Left colon (tissue), 2 donors: ENCODE measurements at regions not wholly inside any gene's neighbourhood (a gene's known extent, or its start where the extent isn't known, plus 50 kb on each side); places are given as distances from the start of the nearest gene placed in this dataset.

ENCODE experiments used
- ATAC-seq: fragments of 200-7000 bp; cut with Tn5 transposase; one replicate; pipeline ENCODE4 v1.9.1; 2020; ENCODE audit warnings: mild to moderate bottlenecking, moderate library complexity
- DNase-seq, 2 donors: peaks; one replicate each; pipeline ENCODE4 v3.0.0-alpha.2; 2020
- intact Hi-C, 2 donors: fragments of 100-400 bp; cut with DNase I in 1 of 2; cut with micrococcal nuclease in 1 of 2; formaldehyde crosslinking; loops; one replicate each; pipeline versions ENCODE4 v1.11.2 to v1.14.0; 2022; cut with DNase I, micrococcal nuclease
- donor health status: DM: no; HTN: no; CAD: no.
- donor health status: DM: yes; HTN: yes; CAD: no.

DNA sequence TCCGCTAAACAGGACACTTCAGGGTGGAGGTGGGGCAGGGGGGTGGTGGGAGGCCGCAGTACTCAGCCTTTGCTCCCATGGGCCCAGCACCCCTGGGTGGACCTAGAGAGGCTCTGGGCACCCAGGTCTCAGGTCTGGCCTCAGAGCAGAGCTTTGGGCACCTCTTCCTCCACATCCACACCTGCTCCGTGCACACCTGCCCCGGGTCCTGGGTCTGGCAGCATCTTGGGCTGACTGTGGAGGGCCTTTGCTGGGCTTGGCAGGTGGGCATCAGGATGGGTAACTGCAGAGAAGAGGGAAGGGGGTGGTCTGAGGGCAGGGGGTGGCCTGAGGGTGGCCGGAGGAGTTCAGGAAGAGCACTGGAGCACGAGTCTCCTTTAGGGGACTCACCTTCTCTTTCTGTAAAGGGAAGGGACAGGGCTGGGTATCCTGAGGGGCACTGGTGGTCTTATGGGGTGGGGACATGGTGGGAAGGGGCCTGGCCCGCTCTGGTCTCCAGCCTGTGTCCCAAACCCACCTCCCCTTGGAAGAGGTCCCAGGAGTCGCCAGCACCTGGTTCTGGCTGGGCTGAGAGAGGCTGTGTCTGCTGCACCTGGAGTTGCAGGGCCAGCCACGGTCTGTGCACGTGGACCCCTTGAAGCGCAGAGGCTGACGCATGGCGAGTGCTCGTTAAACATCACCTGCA, 106.7 kb upstream of the IER5L start:
- ATAC-seq (no peak), DNase-seq (no peak)
- intact Hi-C loops: no loop called here

- ATAC-seq (no peak), DNase-seq (no peak)
- intact Hi-C loops: no loop called here
Observed at GRCh38 chr9:129283705-129284606, 105.9 kb upstream of the IER5L start.

GRCh38 chr9:129283291-129283691, 105.2 kb upstream of the IER5L start:
- peak in 1 of 2 donors; percentile 15 for DNase-seq
- no peak for ATAC-seq
- intact Hi-C loops: no loop called here

- ATAC-seq (no peak), DNase-seq (peak in 1 of 2 donors; percentile 23)
- intact Hi-C loops: no loop called here
Observed at GRCh38 chr9:129282731-129283211, 104.7 kb upstream of the IER5L start.

DNA sequence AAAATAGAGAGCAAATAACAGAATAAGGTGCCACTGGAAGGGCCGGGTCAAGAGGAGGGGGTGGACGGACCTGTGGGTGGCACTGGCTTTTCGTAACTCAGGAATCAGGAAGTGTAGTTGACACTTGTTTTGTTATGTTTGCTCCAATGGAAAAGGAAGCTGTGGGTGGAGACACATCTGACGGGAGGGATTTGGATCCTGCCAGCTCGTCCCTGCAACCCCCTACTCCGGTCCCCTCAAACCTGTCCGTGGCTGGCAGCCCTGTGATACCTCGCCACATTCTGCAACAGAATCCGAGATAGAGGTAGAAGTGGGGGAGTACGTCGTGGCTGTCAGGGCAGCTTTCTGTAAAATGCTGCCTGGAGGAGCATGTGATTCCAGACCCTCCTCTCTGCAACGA, 104.2 kb upstream of the IER5L start:
- ATAC-seq (no peak), DNase-seq (peak in 1 of 2 donors; percentile 23)
- intact Hi-C loops: no loop called here

DNA sequence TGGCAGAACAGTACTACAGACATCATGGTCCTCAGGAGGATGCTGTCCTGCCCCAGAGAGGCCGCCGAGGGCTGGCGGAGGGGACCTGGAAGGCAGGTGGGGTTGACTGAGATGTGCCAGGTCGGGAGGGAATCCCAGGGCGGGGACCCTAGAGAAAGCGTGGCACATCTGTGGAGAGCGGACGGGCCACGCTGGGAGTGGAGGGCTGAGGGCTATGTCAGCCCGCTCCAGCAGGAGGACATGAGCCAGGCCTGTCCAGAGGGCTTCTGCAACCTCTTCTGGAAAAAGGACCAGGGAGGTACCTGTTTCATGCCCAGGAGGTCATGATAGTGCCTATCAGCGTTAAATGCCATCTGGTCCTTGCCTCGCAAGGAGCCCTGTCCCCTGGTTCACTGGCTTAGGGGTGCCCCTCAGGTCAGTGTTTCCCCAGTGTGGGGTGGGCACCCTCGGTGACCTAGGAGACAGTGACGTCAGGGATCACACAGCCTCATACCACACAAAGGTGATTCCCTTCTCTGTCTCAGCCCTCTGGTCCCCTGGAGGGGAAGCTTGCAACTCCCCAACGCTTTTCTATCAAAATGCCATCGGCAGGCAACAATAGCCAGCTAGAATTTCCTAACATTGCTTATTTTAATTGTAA, 103.6 kb upstream of the IER5L start:
- ATAC-seq (no peak), DNase-seq (peak in 1 of 2 donors; percentile 14)
- intact Hi-C loops: no loop called here

DNA sequence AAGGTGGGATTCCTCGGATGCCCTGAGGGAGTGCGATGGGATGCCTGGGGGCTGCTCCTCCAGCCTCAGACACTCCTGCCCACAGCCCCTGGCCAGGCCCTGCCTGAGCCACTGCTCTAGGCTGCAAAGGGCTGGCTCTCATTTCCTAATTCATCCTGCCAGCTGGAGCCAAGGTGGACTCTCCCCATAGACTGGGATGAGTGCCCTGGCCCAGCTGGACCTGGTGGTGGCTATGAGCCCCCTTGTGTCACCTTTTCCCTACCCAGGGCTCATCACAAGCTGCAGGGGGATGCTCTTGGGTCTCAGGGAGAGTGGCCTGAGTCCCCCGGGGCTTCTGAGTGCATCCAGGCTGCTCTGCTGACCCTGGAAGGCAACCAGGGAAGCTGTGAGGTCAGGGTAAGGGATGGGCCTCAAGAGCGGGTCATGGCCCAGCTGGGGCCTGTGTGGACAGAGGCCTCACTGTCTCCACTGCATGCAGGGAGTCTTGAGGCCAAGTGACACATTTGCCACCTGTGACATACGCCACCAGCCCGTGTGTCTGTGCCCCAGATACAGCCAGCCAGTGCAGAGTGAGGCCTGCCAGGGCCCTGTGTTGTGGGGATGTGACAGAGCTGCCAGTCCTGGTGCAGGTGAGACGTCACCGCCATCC, 102.7 kb upstream of the IER5L start:
- intact Hi-C loops: no loop called here
- DNase-seq (peak in 1 of 2 donors; percentile 11), ATAC-seq (no peak)

DNA sequence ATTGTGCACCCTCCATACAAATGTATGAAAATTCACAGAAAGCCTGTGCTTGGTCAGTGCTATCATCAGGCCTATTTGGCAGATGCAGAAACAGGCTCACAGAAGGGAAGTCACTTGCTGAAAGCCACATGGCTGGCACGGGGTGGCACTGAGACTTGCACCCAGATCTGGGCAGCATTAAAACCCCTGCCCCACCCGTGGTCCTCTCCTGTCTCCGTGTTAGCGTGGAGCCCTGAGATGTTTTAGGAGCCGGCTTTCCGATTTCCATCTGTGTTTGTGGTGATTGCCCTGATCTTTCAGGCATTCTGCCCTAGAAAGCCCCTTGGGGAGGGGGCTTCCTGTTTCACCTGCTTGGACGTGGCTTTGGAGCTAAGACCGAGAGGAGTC, 102.2 kb upstream of the IER5L start:
- DNase-seq: peak in 1 of 2 donors; percentile 11
- intact Hi-C loops: no loop called here
- ATAC-seq: no peak

GRCh38 chr9:129278391-129279237, 100.6 kb upstream of the IER5L start:
- DNase-seq (peak; percentile 37 to 57), ATAC-seq (peak; percentile 94)
- intact Hi-C loops: no loop called here

DNA sequence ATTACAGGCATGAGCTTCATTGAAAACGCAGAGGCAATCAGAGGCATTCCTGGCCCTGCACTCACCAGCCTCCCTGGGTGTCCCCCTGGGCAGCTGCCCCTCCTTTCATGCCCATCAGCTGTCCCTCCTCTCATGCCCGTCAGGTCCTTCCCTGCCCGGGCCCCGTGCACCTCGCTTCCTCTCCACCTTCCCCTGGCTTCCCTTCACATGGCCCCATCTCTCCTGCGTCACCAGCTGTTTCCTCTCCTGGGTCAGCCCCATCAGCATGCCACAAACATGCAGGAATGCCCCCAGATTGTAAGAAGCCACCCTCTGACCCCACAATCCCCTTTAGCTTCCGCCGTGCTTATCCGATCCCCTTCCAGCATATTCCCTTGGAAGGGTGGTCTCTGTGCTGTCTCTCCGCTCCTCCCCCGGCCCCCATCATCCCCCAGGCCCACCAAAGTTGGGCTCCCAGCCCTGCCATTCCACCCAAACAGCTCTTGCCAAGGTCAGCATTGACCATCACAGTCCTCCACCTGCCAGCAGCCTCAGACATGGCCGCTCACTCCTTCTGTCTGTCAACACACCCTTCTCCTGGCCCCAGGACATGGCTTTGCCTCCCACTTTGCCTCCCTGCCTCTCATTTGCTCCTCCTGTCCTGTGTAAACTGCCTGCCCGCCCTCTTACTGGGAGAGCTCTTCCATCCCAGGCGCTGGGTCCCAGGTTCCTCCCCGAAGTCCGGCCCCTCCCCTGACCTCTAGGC, 98.6 kb upstream of the IER5L start:
- intact Hi-C loops: no loop called here
- ATAC-seq (no peak), DNase-seq (peak in 1 of 2 donors; percentile 18)

DNA sequence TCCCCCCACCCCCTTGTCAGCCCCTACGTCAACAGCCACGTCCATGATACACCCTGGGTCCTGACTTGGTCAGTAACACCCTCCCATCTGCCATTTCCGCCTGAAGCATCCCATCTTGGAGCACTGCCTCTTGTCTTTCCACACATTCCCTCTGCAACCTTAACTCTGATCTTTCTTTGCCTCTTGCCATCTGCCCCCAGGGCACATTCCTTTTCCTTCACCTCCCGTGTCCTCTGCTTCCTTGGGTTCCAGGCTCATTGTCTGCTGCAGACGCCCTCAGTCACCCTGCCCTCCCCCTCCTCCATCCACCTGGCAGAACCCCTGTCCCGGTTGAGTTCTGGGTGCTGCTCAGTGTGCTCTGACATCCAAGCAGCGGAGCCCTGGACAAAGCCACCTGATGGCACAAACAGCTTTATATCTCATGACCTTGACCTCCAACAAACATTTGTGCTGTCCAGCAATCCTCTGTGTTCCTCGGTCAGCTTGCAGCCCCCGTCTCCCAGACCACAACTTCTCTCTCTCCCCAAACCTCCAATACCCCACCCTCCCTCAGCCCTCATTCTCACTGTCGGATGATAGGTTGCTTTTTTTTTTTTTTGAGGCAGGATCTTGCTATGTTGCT, 97.7 kb upstream of the IER5L start:
- intact Hi-C loops: no loop called here
- ATAC-seq: no peak
- peak in 1 of 2 donors; percentile 5 for DNase-seq

- ATAC-seq (no peak), DNase-seq (peak in 1 of 2 donors; percentile 17)
- intact Hi-C loops: no loop called here
Observed at GRCh38 chr9:129273941-129274684, 96.1 kb upstream of the IER5L start.

DNA sequence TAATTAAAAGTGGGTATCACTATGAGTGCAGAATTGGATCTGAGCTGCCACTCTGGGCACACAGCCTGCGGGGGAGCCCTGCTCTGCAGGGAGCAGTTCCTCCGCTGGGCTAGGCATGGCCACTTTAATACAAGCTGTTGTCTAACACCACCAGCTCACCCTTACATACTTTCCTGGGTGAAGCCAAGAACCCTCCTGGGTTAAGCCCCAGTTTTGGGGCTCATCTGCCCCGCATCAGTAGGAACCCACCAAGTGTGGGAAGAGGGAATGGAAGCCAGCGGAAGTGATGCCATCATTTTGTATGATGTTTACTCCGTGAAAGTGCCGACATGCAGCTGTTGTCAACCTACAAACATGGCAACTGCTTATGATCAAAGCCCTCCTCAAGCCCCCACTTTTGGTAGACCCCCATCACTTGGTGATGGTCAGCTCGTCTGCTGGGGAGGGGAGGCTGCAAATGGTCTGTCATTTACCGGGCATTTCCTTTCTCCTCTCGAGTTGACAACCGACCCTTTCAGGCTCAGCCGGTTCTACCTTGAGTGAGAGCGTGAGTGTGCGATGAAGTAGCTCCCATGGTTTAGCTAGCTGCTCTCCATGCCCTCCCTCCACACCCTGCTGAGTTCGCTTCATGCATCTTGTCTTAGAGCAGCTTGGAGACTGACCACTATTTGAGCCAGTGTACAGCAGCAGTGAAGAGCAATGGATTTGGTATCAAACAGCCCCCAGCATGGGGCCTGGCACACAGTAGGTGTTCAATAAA, 95.3 kb upstream of the IER5L start:
- ATAC-seq (no peak), DNase-seq (peak in 1 of 2 donors; percentile 7)
- intact Hi-C loops: no loop called here

- peak in 1 of 2 donors; percentile 15 for DNase-seq
Observed at GRCh38 chr9:129272348-129273025, 94.4 kb upstream of the IER5L start.

GRCh38 chr9:129270903-129271431, 92.9 kb upstream of the IER5L start:
- DNase-seq (no peak), ATAC-seq (no peak)
- intact Hi-C loops: no loop called here

More at GRCh38 chr9:129272348-129273025, 94.4 kb upstream of the IER5L start:
- intact Hi-C loops: no loop called here
- no peak for ATAC-seq
